ENCODE measurements at regions not wholly inside any gene's neighbourhood (a gene's known extent, or its start where the extent isn't known, plus 50 kb on each side); places are given as distances from the start of the nearest gene placed in this dataset.
"Not testable (repeated sequence)": the region's sequence is repeated elsewhere in the genome, so short reads cannot be mapped to it uniquely, and the experiment has no call there.

- DNase-seq (ENCODE audit: low read depth), result no peak
Observed at GRCh38 chr2:160583813-160584537, 90.4 kb upstream of the RBMS1 start.

GRCh38 chr2:160584972-160585494 lies 91.4 kb upstream of the RBMS1 start:
- DNase-seq (ENCODE audit: low read depth), result no peak

GRCh38 chr2:160590664-160591063 lies 97.1 kb upstream of the RBMS1 start:
- DNase-seq (ENCODE audit: low read depth), result no peak

- DNase-seq (ENCODE audit: low read depth), result no peak
Observed at GRCh38 chr2:160592401-160592800, 98.8 kb upstream of the RBMS1 start.

GRCh38 chr2:160592993-160593392 lies 99.4 kb upstream of the RBMS1 start:
- DNase-seq (ENCODE audit: low read depth), result no peak

- no peak for DNase-seq (ENCODE audit: low read depth)
Observed at GRCh38 chr2:160596441-160596840, 102.8 kb upstream of the RBMS1 start.

GRCh38 chr2:160600437-160600836 lies 106.8 kb upstream of the RBMS1 start:
- not testable (repeated sequence) for DNase-seq (ENCODE audit: low read depth)

GRCh38 chr2:160602073-160602472 lies 108.5 kb upstream of the RBMS1 start:
- no peak for DNase-seq (ENCODE audit: low read depth)

GRCh38 chr2:160603771-160604510 lies 110.3 kb upstream of the RBMS1 start:
- DNase-seq (ENCODE audit: low read depth), result no peak

GRCh38 chr2:160606341-160606740 lies 112.7 kb upstream of the RBMS1 start:
- no peak for DNase-seq (ENCODE audit: low read depth)

GRCh38 chr2:160608599-160608998 lies 115.0 kb upstream of the RBMS1 start:
- no peak for DNase-seq (ENCODE audit: low read depth)

GRCh38 chr2:160609346-160609745 lies 115.7 kb upstream of the RBMS1 start:
- DNase-seq (ENCODE audit: low read depth), result no peak

GRCh38 chr2:160610041-160610440 lies 116.4 kb upstream of the RBMS1 start:
- no peak for DNase-seq (ENCODE audit: low read depth)

- DNase-seq (ENCODE audit: low read depth), result no peak
Observed at GRCh38 chr2:160612266-160612856, 118.8 kb upstream of the RBMS1 start.

- no peak for DNase-seq (ENCODE audit: low read depth)
Observed at GRCh38 chr2:160613466-160614153, 120.0 kb upstream of the RBMS1 start.

GRCh38 chr2:160614391-160614790 lies 120.8 kb upstream of the RBMS1 start:
- DNase-seq (ENCODE audit: low read depth), result no peak

- no peak for DNase-seq (ENCODE audit: low read depth)
Observed at GRCh38 chr2:160615706-160616105, 122.1 kb upstream of the RBMS1 start.

- DNase-seq (ENCODE audit: low read depth), result no peak
Observed at GRCh38 chr2:160616149-160616548, 122.5 kb upstream of the RBMS1 start.

- no peak for DNase-seq (ENCODE audit: low read depth)
Observed at GRCh38 chr2:160621748-160622147, 128.1 kb upstream of the RBMS1 start.

GRCh38 chr2:160628020-160628637 lies 134.5 kb upstream of the RBMS1 start:
- DNase-seq (ENCODE audit: low read depth), result not testable (repeated sequence)

- DNase-seq (ENCODE audit: low read depth), result no peak
Observed at GRCh38 chr2:160628811-160629210, 135.2 kb upstream of the RBMS1 start.

All from activated T-cell treated with anti-CD3 and anti-CD28 coated beads for 24 hours (primary cell).